HCT116 (cell line): ENCODE measurements at regions not wholly inside any gene's neighbourhood (a gene's known extent, or its start where the extent isn't known, plus 50 kb on each side); places are given as distances from the start of the nearest gene placed in this dataset.

ENCODE experiments used
- ATAC-seq: fragments of 200-7000 bp; cut with Tn5 transposase; 2 replicates; pipeline ENCODE4 v1.9.1; 2020; ENCODE audit warnings: mild to moderate bottlenecking, moderate library complexity
- BruUV-seq: library from RNA; stranded (reverse); fragments of 400-500 nt; replicated peaks from 2 replicates; lab custom pipeline; 2021; lab: Mats Ljungman, UMichigan
- CTCF ChIA-PET: fragments of 300-600 bp; sonication (Branson Sonifier 250); formaldehyde crosslinking; loops from one replicate; lab custom pipeline; 2021; ENCODE audit warnings: antibody characterized with exemption; lab: Charles Lee
- POLR2A ChIA-PET: fragments of 300-600, 350-600 bp; sonication (Branson Sonifier 250); formaldehyde crosslinking; loops from one replicate; lab custom pipeline; 2021; ENCODE audit warnings: antibody characterized with exemption; lab: Charles Lee
- RAD21 ChIA-PET, 2 experiments: fragments of 300-600 bp; sonication (Branson Sonifier 250); formaldehyde crosslinking; loops; one replicate each; lab custom pipeline; 2023; ENCODE audit warnings: low total read pairs in 2 of 2; ENCODE audit not compliant: uncharacterized antibody in 2 of 2, unreplicated experiment in 2 of 2, low non-redundant PET in 1 of 2; lab: Charles Lee
- DNase-seq: peaks from one replicate; pipeline ENCODE4 v3.0.0-alpha.2; 2010; ENCODE audit warnings: low read depth, low spot score
- H2AFZ ChIP-seq: fragments of 200-600 bp; shearing (Covaris generic), sonication (generic); 2 replicates; pipeline ENCODE4 v1.6.1; 2017; ENCODE audit warnings: low read depth, mixed run types, mixed read lengths, antibody characterized with exemption, low read length; ENCODE audit not compliant: poor library complexity, severe bottlenecking
- H3K27ac ChIP-seq: 2 replicates; pipeline ENCODE4 v1.5.1; 2012; ENCODE audit warnings: low read depth, low read length
- H3K27me3 ChIP-seq: fragments of 200-600 bp; sonication (generic); 2 replicates; pipeline ENCODE4 v1.6.1; 2016; ENCODE audit warnings: mixed run types, low read length, mixed read lengths; ENCODE audit not compliant: insufficient read depth
- H3K36me3 ChIP-seq, 2 experiments: fragments of 200-500 bp in 1 of 2; fragments of 200-600 bp in 1 of 2; sonication (Bioruptor generic) in 1 of 2; sonication (generic) in 1 of 2; 2 replicates each; pipeline versions ENCODE4 v1.5.1 to v1.6.1; 2014 to 2016; ENCODE audit warnings: low read length in 2 of 2, inconsistent platforms in 1 of 2, mixed read lengths in 1 of 2, mixed run types in 1 of 2; ENCODE audit not compliant: insufficient read depth in 2 of 2, control insufficient read depth in 1 of 2
- H3K4me1 ChIP-seq, 2 experiments: fragments of 200-600 bp in 1 of 2; sonication (generic) in 1 of 2; 2 replicates each; pipeline versions ENCODE4 v1.5.1 to v1.6.1; 2012 to 2017; ENCODE audit warnings: low read length in 2 of 2, inconsistent platforms in 1 of 2, mild to moderate bottlenecking in 1 of 2, mixed read lengths in 1 of 2, mixed run types in 1 of 2, moderate library complexity in 1 of 2; ENCODE audit not compliant: insufficient read depth in 2 of 2, control insufficient read depth in 1 of 2
- H3K4me2 ChIP-seq: fragments of 200-600 bp; sonication (generic); 2 replicates; pipeline ENCODE4 v1.6.1; 2017; ENCODE audit warnings: mixed run types, low read length, mixed read lengths
- H3K4me3 ChIP-seq, 2 experiments: fragments of 200-600 bp in 1 of 2; sonication (generic) in 1 of 2; replicated peaks in 1 of 2; 2 replicates each; pipeline ENCODE4 v1.5.1; 2011 to 2016; ENCODE audit warnings: low read length in 2 of 2, control low read depth in 1 of 2, low read depth in 1 of 2, mild to moderate bottlenecking in 1 of 2, mixed read lengths in 1 of 2, mixed run types in 1 of 2
- H3K79me2 ChIP-seq: fragments of 200-600 bp; sonication (generic); 2 replicates; pipeline ENCODE4 v1.6.1; 2017; ENCODE audit warnings: mild to moderate bottlenecking, mixed run types, low read length, moderate library complexity, mixed read lengths; ENCODE audit not compliant: insufficient read depth
- H3K9ac ChIP-seq: fragments of 200-600 bp; sonication (generic); 2 replicates; pipeline ENCODE4 v1.6.1; 2016; ENCODE audit warnings: low read length, mixed read lengths
- H3K9me2 ChIP-seq: fragments of 200-600 bp; sonication (generic), shearing (Covaris generic); 2 replicates; pipeline ENCODE4 v1.6.1; 2017; ENCODE audit warnings: mixed run types, mild to moderate bottlenecking, moderate library complexity; ENCODE audit not compliant: insufficient read depth
- H3K9me3 ChIP-seq, 2 experiments: fragments of 200-500 bp in 1 of 2; fragments of 200-600 bp in 1 of 2; sonication (Bioruptor generic) in 1 of 2; sonication (generic) in 1 of 2; 2 replicates each; pipeline ENCODE4 v1.6.1; 2014 to 2017; ENCODE audit warnings: low read length in 2 of 2, mixed read lengths in 2 of 2, inconsistent platforms in 1 of 2, low read depth in 1 of 2, mild to moderate bottlenecking in 1 of 2, mixed run types in 1 of 2, moderate library complexity in 1 of 2; ENCODE audit not compliant: control insufficient read depth in 1 of 2, insufficient read depth in 1 of 2
- H4K20me1 ChIP-seq: fragments of 200-600 bp; sonication (generic), shearing (Covaris generic); 2 replicates; pipeline ENCODE4 v1.6.1; 2017; ENCODE audit warnings: mixed run types, mild to moderate bottlenecking, moderate library complexity; ENCODE audit not compliant: insufficient read depth
- CEBPB ChIP-seq: IDR thresholded peaks from 2 replicates; pipeline ENCODE4 v1.6.1; 2012; ENCODE audit warnings: low read depth
- EGR1 ChIP-seq: IDR thresholded peaks from 2 replicates; pipeline ENCODE4 v1.6.1; 2012; ENCODE audit warnings: low read depth
- ELF1 ChIP-seq: IDR thresholded peaks from 2 replicates; pipeline ENCODE4 v1.6.1; 2012; ENCODE audit warnings: low read depth, borderline replicate concordance
- EZH2 ChIP-seq: fragments of 200-600 bp; sonication (generic); IDR thresholded peaks from 2 replicates; pipeline ENCODE4 v1.6.1; 2017; ENCODE audit warnings: antibody characterized with exemption, mixed run types
- EZH2phosphoT487 ChIP-seq: fragments of 200-600 bp; IDR thresholded peaks from 2 replicates; pipeline ENCODE4 v1.6.1; 2018; ENCODE audit warnings: antibody characterized with exemption, borderline replicate concordance
- FOSL1 ChIP-seq: IDR thresholded peaks from 2 replicates; pipeline ENCODE4 v1.6.1; 2012; ENCODE audit warnings: low read depth
- JUND ChIP-seq: IDR thresholded peaks from 2 replicates; pipeline ENCODE4 v1.6.1; 2012
- POLR2A ChIP-seq: IDR thresholded peaks from 2 replicates; pipeline ENCODE4 v1.7.0; 2011; ENCODE audit warnings: borderline replicate concordance; ENCODE audit not compliant: insufficient read depth, insufficient read length; ENCODE audit errors: extremely low read depth
- POLR2AphosphoS5 ChIP-seq: IDR thresholded peaks from 2 replicates; pipeline ENCODE4 v1.6.1; 2011; ENCODE audit warnings: mild to moderate bottlenecking, low read depth, low read length, moderate library complexity
- RAD21 ChIP-seq: IDR thresholded peaks from 2 replicates; pipeline ENCODE4 v1.6.1; 2012; ENCODE audit warnings: low read depth, mild to moderate bottlenecking
- SIN3A ChIP-seq: IDR thresholded peaks from 2 replicates; pipeline ENCODE4 v1.6.1; 2012; ENCODE audit warnings: low read depth
- SP1 ChIP-seq: IDR thresholded peaks from 2 replicates; pipeline ENCODE4 v1.6.1; 2012; ENCODE audit warnings: low read depth
- SRF ChIP-seq: IDR thresholded peaks from 2 replicates; pipeline ENCODE4 v1.6.1; 2012; ENCODE audit warnings: low read depth
- TCF7L2 ChIP-seq: IDR thresholded peaks from 2 replicates; pipeline ENCODE4 v1.7.0; 2011; ENCODE audit warnings: borderline replicate concordance, inconsistent platforms; ENCODE audit not compliant: insufficient read depth, insufficient read length; ENCODE audit errors: extremely low read depth
- YY1 ChIP-seq: IDR thresholded peaks from 2 replicates; pipeline ENCODE4 v1.6.1; 2011; ENCODE audit warnings: low read length, low read depth, moderate library complexity, mild to moderate bottlenecking; ENCODE audit not compliant: insufficient replicate concordance; ENCODE audit errors: extremely low read depth
- ZNF274 ChIP-seq: fragments of 200-500 bp; sonication (Bioruptor generic); IDR thresholded peaks from 2 replicates; pipeline ENCODE4 v1.6.1; 2014; ENCODE audit warnings: mild to moderate bottlenecking, low read depth, low read length, inconsistent platforms
- intact Hi-C: fragments of 100-400 bp; cut with micrococcal nuclease; formaldehyde crosslinking; loops from 2 replicates; pipeline ENCODE4 v1.10.0; 2022
- TF ChIP-seq, protein P1 (sequence below): IDR thresholded peaks from 2 replicates; pipeline ENCODE4 v1.6.1; 2012; ENCODE audit warnings: low read depth
- TF ChIP-seq, protein P2 (sequence below): IDR thresholded peaks from 2 replicates; pipeline ENCODE4 v1.6.1; 2012
- TF ChIP-seq, protein P3 (sequence below): IDR thresholded peaks from 2 replicates; pipeline ENCODE4 v1.6.1; 2012
- TF ChIP-seq, protein P4 (sequence below), 3 experiments: fragments of 200-600 bp in 1 of 3; sonication (generic) in 1 of 3; IDR thresholded peaks in 2 of 3; conservative IDR thresholded peaks in 1 of 3; 2 replicates each; pipeline ENCODE4 v1.5.1; 2012 to 2017; ENCODE audit warnings: low read depth in 2 of 3, low read length in 2 of 3, antibody characterized with exemption in 1 of 3, borderline replicate concordance in 1 of 3, control low read depth in 1 of 3, mild to moderate bottlenecking in 1 of 3, mixed read lengths in 1 of 3, mixed run types in 1 of 3, moderate library complexity in 1 of 3; ENCODE audit not compliant: insufficient read depth in 1 of 3

DNA sequence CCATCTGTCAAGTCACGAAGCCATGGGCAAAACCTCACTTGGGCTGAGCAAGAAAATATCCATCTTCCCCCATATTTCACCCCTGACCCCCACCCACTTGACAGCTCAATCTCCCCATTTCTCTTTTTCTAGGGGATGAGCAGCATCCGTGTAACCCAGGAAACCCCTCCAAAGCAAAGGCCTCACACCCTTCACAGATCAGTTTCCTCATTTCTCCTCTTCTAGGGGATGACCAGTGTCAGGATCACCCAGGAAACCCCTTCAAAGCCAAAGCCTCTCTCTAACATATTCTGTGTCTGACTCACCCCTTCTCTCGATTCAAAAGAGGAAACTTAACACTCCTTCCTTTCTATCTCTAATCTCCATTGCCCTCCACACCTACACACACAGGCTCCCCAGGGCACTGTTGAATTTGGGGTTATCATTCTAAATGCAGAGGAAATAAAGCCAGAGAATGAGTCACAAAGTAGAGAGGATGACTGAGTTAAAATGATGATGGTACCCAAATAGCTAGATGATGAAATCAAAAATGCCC is 439.7 kb downstream of the BUD13 start (continued):
- TF ChIP-seq, protein P1, sequence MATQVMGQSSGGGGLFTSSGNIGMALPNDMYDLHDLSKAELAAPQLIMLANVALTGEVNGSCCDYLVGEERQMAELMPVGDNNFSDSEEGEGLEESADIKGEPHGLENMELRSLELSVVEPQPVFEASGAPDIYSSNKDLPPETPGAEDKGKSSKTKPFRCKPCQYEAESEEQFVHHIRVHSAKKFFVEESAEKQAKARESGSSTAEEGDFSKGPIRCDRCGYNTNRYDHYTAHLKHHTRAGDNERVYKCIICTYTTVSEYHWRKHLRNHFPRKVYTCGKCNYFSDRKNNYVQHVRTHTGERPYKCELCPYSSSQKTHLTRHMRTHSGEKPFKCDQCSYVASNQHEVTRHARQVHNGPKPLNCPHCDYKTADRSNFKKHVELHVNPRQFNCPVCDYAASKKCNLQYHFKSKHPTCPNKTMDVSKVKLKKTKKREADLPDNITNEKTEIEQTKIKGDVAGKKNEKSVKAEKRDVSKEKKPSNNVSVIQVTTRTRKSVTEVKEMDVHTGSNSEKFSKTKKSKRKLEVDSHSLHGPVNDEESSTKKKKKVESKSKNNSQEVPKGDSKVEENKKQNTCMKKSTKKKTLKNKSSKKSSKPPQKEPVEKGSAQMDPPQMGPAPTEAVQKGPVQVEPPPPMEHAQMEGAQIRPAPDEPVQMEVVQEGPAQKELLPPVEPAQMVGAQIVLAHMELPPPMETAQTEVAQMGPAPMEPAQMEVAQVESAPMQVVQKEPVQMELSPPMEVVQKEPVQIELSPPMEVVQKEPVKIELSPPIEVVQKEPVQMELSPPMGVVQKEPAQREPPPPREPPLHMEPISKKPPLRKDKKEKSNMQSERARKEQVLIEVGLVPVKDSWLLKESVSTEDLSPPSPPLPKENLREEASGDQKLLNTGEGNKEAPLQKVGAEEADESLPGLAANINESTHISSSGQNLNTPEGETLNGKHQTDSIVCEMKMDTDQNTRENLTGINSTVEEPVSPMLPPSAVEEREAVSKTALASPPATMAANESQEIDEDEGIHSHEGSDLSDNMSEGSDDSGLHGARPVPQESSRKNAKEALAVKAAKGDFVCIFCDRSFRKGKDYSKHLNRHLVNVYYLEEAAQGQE = no peak
- no peak for TF ChIP-seq EGR1
- TF ChIP-seq YY1 = no peak
- TF ChIP-seq ELF1 = no peak
- TF ChIP-seq SP1 = no peak
- no peak for TF ChIP-seq ZNF274

DNA sequence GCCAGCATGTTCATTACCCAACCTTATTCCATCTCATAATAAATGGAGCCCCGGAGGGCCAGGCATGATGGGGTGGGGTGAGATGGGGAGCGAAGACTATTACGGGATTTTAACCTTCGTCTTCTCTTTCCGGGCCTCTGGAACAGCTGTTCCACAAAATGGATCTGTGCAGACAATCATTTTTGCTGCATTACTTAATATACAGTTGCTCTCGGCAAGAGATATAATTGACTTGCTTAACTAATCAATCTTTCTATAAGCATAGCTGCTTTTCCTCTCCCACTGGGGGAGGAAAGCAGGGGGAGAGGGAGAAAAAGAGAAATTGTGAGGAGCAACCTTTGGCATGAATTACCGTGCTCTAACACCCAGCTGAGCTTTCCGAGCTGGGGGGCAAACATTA is 440.4 kb downstream of the BUD13 start:
- CTCF ChIA-PET = no interaction called here
- no peaks in the 10 kb centered on the region for H3K79me2 ChIP-seq
- H3K4me3 ChIP-seq = no peak overlapping the region
- no peaks in the 10 kb centered on the region for H3K4me1 ChIP-seq
- H2AFZ ChIP-seq = no peak overlapping the region
- H4K20me1 ChIP-seq = no peaks in the 10 kb centered on the region
- ATAC-seq (no peak), DNase-seq (no peak)
- intact Hi-C loops = no loop called here
- H3K27me3 ChIP-seq = peaks cover 11% of the 10 kb centered on the region
- no peaks in the 10 kb centered on the region for H3K9me2 ChIP-seq
- H3K36me3 ChIP-seq = no peaks in the 10 kb centered on the region
- no peaks in the 10 kb centered on the region for H3K9me3 ChIP-seq
- H3K27ac ChIP-seq = no peak overlapping the region
- POLR2A ChIA-PET = no interaction called here
- no peak overlapping the region for H3K9ac ChIP-seq
- BruUV-seq = no TSS peak
- H3K4me2 ChIP-seq = no peak overlapping the region
- RAD21 ChIA-PET = no interaction called here
- TF ChIP-seq EZH2phosphoT487 = no peak
- TF ChIP-seq POLR2AphosphoS5 = no peak
- no peak for TF ChIP-seq ELF1
- TF ChIP-seq, protein P2, sequence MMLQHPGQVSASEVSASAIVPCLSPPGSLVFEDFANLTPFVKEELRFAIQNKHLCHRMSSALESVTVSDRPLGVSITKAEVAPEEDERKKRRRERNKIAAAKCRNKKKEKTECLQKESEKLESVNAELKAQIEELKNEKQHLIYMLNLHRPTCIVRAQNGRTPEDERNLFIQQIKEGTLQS = no peak
- no peak for TF ChIP-seq TCF7L2
- TF ChIP-seq SRF = no peak
- TF ChIP-seq EZH2 = no peak
- no peak for TF ChIP-seq SIN3A
- TF ChIP-seq SP1 = no peak
- TF ChIP-seq, protein P3, sequence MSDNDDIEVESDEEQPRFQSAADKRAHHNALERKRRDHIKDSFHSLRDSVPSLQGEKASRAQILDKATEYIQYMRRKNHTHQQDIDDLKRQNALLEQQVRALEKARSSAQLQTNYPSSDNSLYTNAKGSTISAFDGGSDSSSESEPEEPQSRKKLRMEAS = no peak
- TF ChIP-seq FOSL1 = no peak
- no peak for TF ChIP-seq CEBPB
- no peak for TF ChIP-seq RAD21
- TF ChIP-seq POLR2A = no peak
- TF ChIP-seq, protein P4, sequence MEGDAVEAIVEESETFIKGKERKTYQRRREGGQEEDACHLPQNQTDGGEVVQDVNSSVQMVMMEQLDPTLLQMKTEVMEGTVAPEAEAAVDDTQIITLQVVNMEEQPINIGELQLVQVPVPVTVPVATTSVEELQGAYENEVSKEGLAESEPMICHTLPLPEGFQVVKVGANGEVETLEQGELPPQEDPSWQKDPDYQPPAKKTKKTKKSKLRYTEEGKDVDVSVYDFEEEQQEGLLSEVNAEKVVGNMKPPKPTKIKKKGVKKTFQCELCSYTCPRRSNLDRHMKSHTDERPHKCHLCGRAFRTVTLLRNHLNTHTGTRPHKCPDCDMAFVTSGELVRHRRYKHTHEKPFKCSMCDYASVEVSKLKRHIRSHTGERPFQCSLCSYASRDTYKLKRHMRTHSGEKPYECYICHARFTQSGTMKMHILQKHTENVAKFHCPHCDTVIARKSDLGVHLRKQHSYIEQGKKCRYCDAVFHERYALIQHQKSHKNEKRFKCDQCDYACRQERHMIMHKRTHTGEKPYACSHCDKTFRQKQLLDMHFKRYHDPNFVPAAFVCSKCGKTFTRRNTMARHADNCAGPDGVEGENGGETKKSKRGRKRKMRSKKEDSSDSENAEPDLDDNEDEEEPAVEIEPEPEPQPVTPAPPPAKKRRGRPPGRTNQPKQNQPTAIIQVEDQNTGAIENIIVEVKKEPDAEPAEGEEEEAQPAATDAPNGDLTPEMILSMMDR (IDR thresholded peaks at IDR 0.05 in 2 of 3, conservative IDR thresholded peaks at IDR 0.05 in 1 of 3; ENCODE audit: borderline replicate concordance in 1 of 3, insufficient read depth in 1 of 3, low read depth in 2 of 3, low read length in 2 of 3) = no peak
- TF ChIP-seq JUND = no peak
